ENCODE measurements at regions not wholly inside any gene's neighbourhood (a gene's known extent, or its start where the extent isn't known, plus 50 kb on each side); places are given as distances from the start of the nearest gene placed in this dataset.
A peak's percentile ranks its signal among the peaks of the same experiment; 100 is the strongest.

- intact Hi-C loops (cut with DNase I), result no loop called here
- DNase-seq, result no peak
- Histone ChIP-seq H3K27me3 (peaks cover 0 to 4% of the 10 kb centered on the region in 2 donors), H3K4me1 (no peaks in the 10 kb centered on the region), H3K9me3 (no peaks in the 10 kb centered on the region), H3K36me3 (no peaks in the 10 kb centered on the region), H3K27ac (no peak overlapping the region), H3K4me3 (no peak overlapping the region)
- TF ChIP-seq, protein P1, sequence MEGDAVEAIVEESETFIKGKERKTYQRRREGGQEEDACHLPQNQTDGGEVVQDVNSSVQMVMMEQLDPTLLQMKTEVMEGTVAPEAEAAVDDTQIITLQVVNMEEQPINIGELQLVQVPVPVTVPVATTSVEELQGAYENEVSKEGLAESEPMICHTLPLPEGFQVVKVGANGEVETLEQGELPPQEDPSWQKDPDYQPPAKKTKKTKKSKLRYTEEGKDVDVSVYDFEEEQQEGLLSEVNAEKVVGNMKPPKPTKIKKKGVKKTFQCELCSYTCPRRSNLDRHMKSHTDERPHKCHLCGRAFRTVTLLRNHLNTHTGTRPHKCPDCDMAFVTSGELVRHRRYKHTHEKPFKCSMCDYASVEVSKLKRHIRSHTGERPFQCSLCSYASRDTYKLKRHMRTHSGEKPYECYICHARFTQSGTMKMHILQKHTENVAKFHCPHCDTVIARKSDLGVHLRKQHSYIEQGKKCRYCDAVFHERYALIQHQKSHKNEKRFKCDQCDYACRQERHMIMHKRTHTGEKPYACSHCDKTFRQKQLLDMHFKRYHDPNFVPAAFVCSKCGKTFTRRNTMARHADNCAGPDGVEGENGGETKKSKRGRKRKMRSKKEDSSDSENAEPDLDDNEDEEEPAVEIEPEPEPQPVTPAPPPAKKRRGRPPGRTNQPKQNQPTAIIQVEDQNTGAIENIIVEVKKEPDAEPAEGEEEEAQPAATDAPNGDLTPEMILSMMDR (IDR thresholded peaks at IDR 0.05), result no peak
- no peak for ATAC-seq
These were observed 85.6 kb downstream of the SMIM21 start for GRCh38 chr18:75341897-75342296.

DNA sequence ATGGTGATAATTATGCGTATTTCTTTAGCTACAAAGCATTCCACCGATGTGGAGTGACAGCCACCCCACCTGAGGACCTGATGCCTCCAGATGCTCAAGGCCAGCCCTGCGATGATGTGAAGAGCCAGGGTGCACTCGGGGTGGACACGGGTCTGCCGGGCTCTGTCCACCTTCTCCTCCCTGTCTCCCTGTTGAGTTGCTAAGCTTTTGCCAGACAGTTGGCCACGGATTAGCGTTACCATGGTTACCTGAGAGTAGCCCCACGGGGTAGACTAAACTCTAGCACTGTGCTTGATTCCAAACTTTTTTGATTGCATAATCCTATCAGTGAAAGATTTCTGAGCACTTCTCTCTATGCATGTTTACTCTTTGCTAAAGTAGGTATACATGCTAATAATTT, 86.2 kb downstream of the SMIM21 start:
- Histone ChIP-seq H3K4me1 (no peaks in the 10 kb centered on the region), H3K36me3 (no peaks in the 10 kb centered on the region), H3K9me3 (no peaks in the 10 kb centered on the region), H3K27me3 (no peaks in the 10 kb centered on the region), H3K27ac (no peak overlapping the region), H3K4me3 (no peak overlapping the region)
- ATAC-seq (no peak), DNase-seq (peak in 1 of 4 donors; percentile 35)
- TF ChIP-seq, protein P1 (IDR thresholded peaks at IDR 0.05), result no peak
- intact Hi-C loops (cut with DNase I), result no loop called here

DNA sequence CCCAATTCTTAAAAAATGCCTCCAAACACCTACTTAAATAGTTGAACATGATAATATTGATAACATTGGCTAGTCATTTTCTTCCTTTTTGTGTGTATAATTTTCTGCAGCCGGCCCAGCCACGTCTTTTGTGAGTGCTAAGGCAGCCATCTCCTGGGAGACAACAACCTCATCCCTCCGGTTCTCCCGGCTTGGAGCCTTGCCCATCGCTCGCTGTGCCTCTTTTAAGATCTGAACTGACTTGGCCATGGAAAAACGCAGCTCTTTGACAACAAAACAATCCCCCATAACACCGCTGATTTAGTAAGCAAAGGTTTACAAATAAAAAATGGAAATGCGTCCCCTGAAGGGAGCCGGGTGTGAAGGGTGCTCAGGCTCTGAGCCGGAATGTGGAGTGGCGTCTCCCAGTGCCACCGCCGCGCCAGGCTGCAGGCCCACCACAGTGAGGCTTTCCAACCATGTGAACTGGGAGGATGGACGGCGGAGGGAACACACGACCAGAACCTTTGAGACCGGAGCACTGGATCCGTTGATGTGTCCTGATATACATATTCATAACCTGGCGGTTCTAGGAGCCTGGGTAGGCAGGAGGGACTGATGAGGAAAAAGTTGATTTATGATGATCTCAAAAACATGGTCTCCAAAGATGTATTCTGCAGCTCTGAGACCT, 87.4 kb downstream of the SMIM21 start:
- ATAC-seq, result no peak
- TF ChIP-seq, protein P1 (IDR thresholded peaks at IDR 0.05), result no peak
- H3K9me3 ChIP-seq, result no peaks in the 10 kb centered on the region

More for the DNA sequence above, 87.4 kb downstream of the SMIM21 start:
- Histone ChIP-seq H3K27ac (no peak overlapping the region), H3K36me3 (no peaks in the 10 kb centered on the region), H3K4me3 (no peak overlapping the region), H3K4me1 (no peaks in the 10 kb centered on the region), H3K27me3 (no peaks in the 10 kb centered on the region)
- no peak for DNase-seq
- intact Hi-C loops (cut with DNase I), result no loop called here

Data from left lung (tissue), 4 donors.